Panc1 (cell line): ENCODE measurements at regions not wholly inside any gene's neighbourhood (a gene's known extent, or its start where the extent isn't known, plus 50 kb on each side); places are given as distances from the start of the nearest gene placed in this dataset.

Experiments
- POLR2AphosphoS5 ChIP-seq: IDR thresholded peaks from 2 replicates; pipeline ENCODE4 v1.6.1; 2012; ENCODE audit warnings: mild to moderate bottlenecking, low read depth, low read length, moderate library complexity
- TCF7L2 ChIP-seq: IDR thresholded peaks from 2 replicates; pipeline ENCODE4 v1.6.1; 2011; ENCODE audit warnings: mild to moderate bottlenecking, low read depth, low read length, inconsistent platforms
- TF ChIP-seq, protein P1 (sequence below): fragments of 450-650 bp; IDR thresholded peaks from 2 replicates; pipeline ENCODE4 v1.5.1; 2017; ENCODE audit warnings: mild to moderate bottlenecking
- TF ChIP-seq, protein P2 (sequence below), 2 experiments: IDR thresholded peaks; 2 replicates each; pipeline ENCODE4 v1.6.1; 2011 to 2012; ENCODE audit warnings: low read depth in 2 of 2, control low read depth in 1 of 2, low read length in 1 of 2, mild to moderate bottlenecking in 1 of 2, moderate library complexity in 1 of 2; ENCODE audit not compliant: insufficient read depth in 1 of 2

DNA sequence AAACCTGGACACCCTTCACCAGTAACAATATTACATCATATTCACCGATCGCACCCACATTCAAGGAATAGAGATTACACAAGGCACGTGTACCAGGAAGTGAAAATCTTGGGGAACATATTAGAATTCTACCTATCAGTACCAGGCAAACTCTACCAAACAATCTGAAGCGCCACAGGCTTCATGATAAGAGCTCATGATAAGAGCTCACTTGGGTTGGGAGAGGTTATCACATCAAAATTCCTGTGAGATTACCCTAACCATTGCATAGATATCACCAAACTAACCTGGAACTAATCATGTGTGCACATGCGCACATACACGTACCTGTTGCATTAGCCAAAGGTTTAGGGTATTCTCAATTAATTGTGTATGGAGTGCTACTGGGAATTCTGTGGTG lies 1861.3 kb downstream of the PCDH9 start:
- TF ChIP-seq, protein P1, sequence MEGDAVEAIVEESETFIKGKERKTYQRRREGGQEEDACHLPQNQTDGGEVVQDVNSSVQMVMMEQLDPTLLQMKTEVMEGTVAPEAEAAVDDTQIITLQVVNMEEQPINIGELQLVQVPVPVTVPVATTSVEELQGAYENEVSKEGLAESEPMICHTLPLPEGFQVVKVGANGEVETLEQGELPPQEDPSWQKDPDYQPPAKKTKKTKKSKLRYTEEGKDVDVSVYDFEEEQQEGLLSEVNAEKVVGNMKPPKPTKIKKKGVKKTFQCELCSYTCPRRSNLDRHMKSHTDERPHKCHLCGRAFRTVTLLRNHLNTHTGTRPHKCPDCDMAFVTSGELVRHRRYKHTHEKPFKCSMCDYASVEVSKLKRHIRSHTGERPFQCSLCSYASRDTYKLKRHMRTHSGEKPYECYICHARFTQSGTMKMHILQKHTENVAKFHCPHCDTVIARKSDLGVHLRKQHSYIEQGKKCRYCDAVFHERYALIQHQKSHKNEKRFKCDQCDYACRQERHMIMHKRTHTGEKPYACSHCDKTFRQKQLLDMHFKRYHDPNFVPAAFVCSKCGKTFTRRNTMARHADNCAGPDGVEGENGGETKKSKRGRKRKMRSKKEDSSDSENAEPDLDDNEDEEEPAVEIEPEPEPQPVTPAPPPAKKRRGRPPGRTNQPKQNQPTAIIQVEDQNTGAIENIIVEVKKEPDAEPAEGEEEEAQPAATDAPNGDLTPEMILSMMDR, result no peak
- TF ChIP-seq, protein P2, sequence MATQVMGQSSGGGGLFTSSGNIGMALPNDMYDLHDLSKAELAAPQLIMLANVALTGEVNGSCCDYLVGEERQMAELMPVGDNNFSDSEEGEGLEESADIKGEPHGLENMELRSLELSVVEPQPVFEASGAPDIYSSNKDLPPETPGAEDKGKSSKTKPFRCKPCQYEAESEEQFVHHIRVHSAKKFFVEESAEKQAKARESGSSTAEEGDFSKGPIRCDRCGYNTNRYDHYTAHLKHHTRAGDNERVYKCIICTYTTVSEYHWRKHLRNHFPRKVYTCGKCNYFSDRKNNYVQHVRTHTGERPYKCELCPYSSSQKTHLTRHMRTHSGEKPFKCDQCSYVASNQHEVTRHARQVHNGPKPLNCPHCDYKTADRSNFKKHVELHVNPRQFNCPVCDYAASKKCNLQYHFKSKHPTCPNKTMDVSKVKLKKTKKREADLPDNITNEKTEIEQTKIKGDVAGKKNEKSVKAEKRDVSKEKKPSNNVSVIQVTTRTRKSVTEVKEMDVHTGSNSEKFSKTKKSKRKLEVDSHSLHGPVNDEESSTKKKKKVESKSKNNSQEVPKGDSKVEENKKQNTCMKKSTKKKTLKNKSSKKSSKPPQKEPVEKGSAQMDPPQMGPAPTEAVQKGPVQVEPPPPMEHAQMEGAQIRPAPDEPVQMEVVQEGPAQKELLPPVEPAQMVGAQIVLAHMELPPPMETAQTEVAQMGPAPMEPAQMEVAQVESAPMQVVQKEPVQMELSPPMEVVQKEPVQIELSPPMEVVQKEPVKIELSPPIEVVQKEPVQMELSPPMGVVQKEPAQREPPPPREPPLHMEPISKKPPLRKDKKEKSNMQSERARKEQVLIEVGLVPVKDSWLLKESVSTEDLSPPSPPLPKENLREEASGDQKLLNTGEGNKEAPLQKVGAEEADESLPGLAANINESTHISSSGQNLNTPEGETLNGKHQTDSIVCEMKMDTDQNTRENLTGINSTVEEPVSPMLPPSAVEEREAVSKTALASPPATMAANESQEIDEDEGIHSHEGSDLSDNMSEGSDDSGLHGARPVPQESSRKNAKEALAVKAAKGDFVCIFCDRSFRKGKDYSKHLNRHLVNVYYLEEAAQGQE (IDR thresholded peaks at IDR 0.05; ENCODE audit: insufficient read depth in 1 of 2, low read depth in 2 of 2, low read length in 1 of 2), result no peak
- TF ChIP-seq TCF7L2 (no peak), POLR2AphosphoS5 (no peak)
